HG02840 (cell line): ENCODE measurements at regions not wholly inside any gene's neighbourhood (a gene's known extent, or its start where the extent isn't known, plus 50 kb on each side); places are given as distances from the start of the nearest gene placed in this dataset.
"Not testable (repeated sequence)": the region's sequence is repeated elsewhere in the genome, so short reads cannot be mapped to it uniquely, and the experiment has no call there.

ENCODE experiments used
- ATAC-seq: cut with Tn5 transposase; IDR thresholded peaks from one replicate; pipeline ENCODE4 v1.9.1; 2021; ENCODE audit warnings: mild to moderate bottlenecking, moderate library complexity, moderate number of reproducible peaks; ENCODE audit not compliant: unreplicated experiment, low FRiP score

- ATAC-seq, result no peak
Measured at GRCh38 chr1:55320891-55321290, 105.7 kb upstream of the USP24 start.

DNA sequence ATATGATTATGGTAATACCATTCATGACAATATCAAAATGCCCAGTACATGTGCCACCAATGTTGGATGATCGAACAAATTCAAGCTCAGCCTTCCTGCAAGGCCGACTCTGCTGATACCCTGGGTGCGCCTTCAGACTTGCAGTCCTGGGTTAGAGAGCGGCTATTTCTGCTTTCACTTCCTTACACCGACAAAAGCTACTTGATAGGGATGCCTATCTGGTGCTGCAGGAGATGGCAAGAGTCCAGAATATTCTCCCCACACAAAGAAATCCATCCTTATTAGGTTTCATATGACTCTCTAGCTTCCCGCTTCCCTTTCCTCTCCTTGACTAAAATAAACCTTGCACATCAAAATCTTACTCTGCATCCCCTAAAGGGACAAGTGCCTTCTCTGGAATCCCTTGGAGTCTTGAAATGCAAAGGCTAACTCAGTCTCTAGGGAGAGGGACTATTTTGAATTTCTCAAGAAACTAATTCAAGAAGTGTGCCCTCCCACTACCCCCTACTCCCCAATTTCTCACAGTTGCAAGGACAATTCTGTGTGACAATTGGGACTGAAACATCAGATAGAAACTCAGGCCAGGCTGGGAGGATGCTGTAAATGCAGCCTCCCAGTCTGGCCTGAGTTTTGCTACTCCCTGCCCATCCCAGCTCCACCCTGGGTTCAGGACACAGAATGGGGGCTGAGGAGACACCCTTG, 103.1 kb upstream of the USP24 start:
- ATAC-seq, result no peak

DNA sequence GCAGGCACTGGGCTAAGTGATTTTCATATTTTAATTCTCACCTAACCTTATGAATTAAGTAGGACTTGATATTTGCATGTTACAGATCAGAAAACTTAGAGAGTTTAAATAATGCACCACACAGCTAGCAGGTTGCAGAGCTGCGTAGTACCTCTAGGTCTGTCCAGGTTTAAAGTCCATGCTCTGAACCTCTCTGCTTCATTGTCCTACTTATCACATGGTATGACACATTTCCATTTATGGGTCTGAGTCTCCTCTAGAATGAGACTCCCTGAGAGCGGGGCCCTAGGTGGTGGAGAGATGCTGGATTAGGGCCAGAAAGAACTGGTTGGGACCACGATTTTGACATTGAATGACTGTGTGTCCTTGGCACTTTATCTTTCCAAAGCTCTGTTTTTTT, 102.5 kb upstream of the USP24 start:
- ATAC-seq, result no peak

DNA sequence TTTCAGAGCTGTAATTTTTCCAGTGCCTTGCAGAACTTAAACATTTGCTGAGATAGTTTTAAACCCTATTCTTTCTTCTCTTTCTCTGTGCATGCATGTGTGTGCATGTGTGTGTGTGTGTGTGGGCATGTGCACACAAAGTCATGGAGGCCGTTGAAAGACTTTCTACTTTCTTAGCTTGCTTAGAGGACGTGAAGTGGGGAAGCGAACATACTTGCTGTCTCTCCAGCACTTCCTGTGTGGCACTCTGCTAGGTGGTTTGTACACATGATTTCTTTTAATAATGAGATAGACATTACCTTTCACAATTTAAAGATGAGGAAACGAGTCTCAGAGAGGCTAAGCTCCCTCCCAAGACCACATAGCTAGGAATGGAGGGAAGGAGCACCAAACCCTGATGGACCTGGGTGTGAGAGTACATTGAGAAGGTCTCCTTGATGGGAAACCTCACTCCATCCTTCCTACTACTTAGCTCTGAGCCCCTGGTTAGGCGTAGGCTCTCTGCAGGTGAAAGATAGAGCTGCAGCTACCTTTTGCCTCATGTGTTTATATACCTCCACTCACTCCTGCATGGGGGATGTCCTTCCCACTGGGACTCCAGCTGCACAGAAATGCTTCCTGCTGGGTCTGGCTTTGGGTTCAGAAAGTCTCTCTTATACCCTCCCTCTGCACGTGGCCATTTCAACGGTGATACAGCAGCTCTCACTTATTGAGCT, 101.9 kb upstream of the USP24 start:
- no peak for ATAC-seq

DNA sequence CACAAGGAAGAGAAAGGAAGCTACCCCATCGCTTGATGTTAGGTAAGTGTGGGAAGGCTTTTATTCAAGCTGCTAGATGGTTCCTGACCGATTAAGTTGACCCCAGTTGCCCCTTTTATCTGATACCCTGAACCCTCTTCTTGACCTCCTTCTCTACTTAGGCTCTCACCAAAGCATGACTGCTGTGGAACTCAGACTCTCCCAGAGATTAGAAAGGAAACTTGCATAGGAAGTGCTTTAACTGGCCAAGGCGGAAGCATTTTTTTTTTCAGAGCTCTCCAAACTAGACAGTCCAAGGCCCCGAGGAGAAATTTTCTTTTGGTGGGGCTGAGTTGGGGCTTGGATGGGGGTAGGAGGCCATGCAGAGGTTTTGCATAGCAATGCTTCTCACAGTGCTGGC, 101.3 kb upstream of the USP24 start:
- ATAC-seq, result no peak

- no peak for ATAC-seq
Measured at GRCh38 chr1:55315552-55315951, 100.4 kb upstream of the USP24 start.

GRCh38 chr1:55314740-55315139, 99.6 kb upstream of the USP24 start:
- no peak for ATAC-seq

DNA sequence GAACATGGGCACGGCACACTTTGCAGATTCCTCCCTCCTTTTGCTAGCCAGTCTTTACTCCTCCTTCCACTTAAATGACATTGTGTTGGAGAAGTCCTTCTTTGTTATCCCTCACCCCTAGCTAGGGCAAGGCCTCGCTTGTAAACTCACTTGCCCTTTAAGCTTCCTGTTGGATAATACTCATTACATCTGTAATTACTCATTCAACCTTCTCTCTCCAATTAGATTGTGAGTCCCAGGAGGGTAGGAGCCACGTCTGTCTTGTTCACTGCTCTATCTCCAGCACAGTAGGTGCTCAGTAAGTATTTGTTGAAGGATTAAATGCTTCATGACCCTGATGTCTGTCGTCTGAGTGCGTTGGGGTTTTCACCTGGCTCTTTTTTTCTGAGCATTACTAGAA, 98.7 kb upstream of the USP24 start:
- no peak for ATAC-seq

DNA sequence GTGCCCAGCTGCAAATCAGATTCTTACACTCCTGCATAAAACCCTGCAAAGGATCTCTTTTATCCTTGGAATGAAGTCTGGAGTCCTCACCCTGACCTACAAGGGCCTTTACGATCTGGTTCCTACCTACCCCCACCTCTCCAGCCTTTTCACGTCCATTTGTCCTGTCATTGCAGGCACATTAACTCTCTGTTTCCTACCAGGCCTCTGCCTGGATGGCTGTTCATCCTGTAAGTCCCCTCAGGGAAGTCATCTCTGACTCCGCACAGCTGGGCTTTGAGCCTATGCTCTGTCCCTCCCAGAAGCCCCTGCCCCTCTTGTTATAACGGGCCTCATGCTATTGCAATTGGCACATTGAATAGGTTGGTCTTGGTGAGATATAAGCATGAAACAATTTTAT, 96.8 kb upstream of the USP24 start:
- no peak for ATAC-seq

- ATAC-seq, result no peak
Measured at GRCh38 chr1:55311057-55311641, 96.0 kb upstream of the USP24 start.

GRCh38 chr1:55310505-55310971, 95.4 kb upstream of the USP24 start:
- ATAC-seq, result no peak

- no peak for ATAC-seq
Measured at GRCh38 chr1:55309786-55310504, 94.8 kb upstream of the USP24 start.

GRCh38 chr1:55309053-55309452, 93.9 kb upstream of the USP24 start:
- no peak for ATAC-seq

DNA sequence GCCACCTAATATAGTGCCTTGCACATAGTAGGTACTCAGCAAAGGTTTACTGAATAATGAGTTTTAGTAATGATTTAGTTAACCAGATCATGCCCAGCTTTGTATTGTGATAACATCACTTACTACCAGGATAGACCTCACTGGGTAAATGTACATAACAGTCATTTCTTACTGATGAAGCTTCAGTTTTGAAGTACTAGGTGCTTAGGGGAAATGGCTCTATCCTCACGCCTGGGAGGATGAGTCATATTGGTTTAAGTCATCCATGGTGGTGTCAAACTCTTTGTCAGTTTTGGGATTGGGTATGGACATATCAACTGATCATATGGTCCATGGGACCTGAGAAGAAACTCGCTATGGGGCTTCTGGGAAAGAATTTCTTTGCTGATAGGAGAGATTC, 90.6 kb upstream of the USP24 start:
- no peak for ATAC-seq

DNA sequence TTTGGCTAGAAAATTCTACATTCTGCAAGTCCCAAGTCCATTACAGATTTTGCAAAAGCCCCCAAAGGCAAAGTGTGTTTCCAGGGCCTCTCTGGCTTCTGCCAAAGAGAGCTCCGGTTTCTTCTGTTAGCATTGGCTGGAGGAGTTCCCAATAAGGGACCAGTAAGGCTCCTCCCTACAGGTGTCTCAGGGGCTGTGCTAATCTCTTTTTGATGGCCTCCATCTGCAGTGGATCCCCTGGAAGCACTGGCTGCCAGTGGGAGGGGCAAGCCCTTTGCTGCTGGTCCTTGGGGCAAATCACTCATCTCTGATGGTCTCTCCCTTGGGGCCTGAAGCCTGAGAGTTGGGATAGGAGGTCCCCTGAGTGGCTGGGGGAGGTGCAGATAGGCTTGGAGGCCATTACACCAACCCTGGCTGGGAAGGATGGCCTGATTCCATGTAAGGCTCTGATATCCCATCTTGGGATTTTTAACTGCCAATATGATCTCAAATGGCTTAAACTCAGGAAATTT, 89.1 kb upstream of the USP24 start:
- ATAC-seq, result no peak

GRCh38 chr1:55302972-55303371, 87.8 kb upstream of the USP24 start:
- ATAC-seq, result no peak

GRCh38 chr1:55301912-55302311, 86.7 kb upstream of the USP24 start:
- no peak for ATAC-seq

- ATAC-seq, result no peak
Measured at GRCh38 chr1:55300975-55301374, 85.8 kb upstream of the USP24 start.

DNA sequence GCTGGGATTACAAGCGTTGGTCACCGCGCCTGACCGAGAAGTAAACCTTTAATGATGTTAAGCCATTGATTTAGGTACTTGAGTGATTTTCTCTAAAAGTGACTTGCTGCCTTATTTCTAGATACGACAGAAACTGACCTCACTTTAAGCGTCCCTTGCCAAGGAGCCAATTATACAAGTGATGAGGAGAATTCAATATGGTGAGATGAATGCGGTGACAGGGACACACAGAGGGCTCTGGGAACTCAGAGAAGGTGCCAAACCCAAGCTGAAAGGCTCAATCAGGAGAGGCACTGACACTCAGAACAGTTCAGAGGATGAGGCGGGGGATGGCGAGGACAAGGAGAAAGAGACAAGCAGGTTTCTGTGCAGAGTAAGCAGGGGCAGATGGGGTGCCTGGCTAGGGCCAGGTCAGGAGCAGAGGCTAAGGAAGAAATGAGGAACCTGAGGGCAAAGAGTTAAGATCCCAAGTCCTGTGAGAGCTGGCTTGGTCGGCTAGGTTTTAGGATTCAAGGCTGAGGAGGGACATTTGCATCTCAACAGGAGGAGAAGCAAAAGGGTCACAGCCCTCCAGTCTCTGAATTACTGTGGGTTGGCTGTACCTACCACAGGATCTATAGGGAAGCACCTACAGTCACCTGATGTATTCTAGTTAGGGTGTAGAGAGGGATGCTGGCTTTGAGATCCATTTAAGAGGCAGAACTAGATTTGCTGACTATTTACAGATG, 83.2 kb upstream of the USP24 start:
- no peak for ATAC-seq

DNA sequence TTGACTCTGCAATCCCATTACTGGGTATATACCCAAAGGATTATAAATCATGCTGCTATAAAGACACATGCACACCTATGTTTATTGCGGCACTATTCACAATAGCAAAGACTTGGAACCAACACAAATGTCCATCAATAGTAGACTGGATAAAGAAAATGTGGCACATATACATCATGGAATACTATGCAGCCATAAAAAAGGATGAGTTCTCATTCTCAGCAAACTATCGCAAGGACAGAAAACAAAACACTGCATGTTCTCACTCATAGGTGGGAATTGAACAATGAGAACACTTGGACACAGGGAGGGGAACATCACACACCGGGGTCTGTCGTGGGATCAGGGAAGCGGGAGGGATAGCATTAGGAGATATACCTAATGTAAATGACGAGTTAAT, 81.1 kb upstream of the USP24 start:
- not testable (repeated sequence) for ATAC-seq
